Thymus (tissue), 11 donors: ENCODE measurements at regions not wholly inside any gene's neighbourhood (a gene's known extent, or its start where the extent isn't known, plus 50 kb on each side); places are given as distances from the start of the nearest gene placed in this dataset.
A peak's percentile ranks its signal among the peaks of the same experiment; 100 is the strongest.

Experiments
- DNase-seq, 9 donors: peaks; one replicate each; pipeline ENCODE4 v3.0.0-alpha.2; 2013; ENCODE audit warnings: low spot score in 9 of 9, low read depth in 6 of 9, missing footprints in 1 of 9
- H3K27ac ChIP-seq, 2 donors: one replicate each; pipeline ENCODE4 v1.5.1; 2013; ENCODE audit warnings: control low read depth in 1 of 2, low read depth in 1 of 2, low read length in 1 of 2, mild to moderate bottlenecking in 1 of 2, moderate library complexity in 1 of 2
- H3K27me3 ChIP-seq, 2 donors: one replicate each; pipeline ENCODE4 v1.5.1; 2013; ENCODE audit warnings: low read length in 1 of 2; ENCODE audit not compliant: control insufficient read depth in 2 of 2, insufficient read depth in 1 of 2
- H3K36me3 ChIP-seq, 2 donors: one replicate each; pipeline ENCODE4 v1.5.1; 2013; ENCODE audit warnings: low read length in 1 of 2, mild to moderate bottlenecking in 1 of 2, moderate library complexity in 1 of 2; ENCODE audit not compliant: control insufficient read depth in 2 of 2, insufficient read depth in 2 of 2
- H3K4me1 ChIP-seq, 2 donors: one replicate each; pipeline ENCODE4 v1.5.1; 2013; ENCODE audit warnings: low read length in 2 of 2; ENCODE audit not compliant: control insufficient read depth in 2 of 2, insufficient read depth in 2 of 2
- H3K4me3 ChIP-seq, 2 donors: one replicate each; pipeline ENCODE4 v1.5.1; 2013; ENCODE audit warnings: low read length in 2 of 2, control low read depth in 1 of 2, mild to moderate bottlenecking in 1 of 2
- H3K9me3 ChIP-seq, 2 donors: one replicate each; pipeline ENCODE4 v1.5.1; 2013; ENCODE audit warnings: low read length in 1 of 2, mild to moderate bottlenecking in 1 of 2; ENCODE audit not compliant: control insufficient read depth in 2 of 2, insufficient read depth in 1 of 2
- WGBS: extraction: QIAGEN DNeasy Blood & Tissue Kit; methylation state at CpG from one replicate; pipeline ENCODE4 v1.1.7; 2013; 5-methylcytosine and 5-hydroxymethylcytosine counted together
- donor health status: healthy.

DNA sequence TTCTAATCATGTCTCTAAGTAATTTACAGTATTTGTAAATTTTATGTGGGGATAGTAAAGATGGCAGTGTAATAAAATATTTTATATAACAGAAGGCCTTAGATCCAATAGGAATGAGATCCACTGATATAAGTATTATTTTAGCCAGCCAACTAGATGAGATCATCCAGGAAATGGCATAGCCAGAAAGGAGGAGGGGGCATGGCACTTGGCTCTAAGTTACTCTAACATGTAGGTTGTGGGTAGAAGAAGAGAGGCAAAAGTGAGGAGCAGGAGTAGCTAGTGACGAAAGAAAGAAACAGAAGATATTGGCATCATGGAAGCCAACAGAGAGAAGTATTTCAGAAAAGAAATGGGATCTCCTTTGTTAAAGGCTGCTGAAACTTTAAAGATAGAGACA is 426.1 kb downstream of the PTPRC start:
- no peak overlapping the region for H3K4me3 ChIP-seq
- no peaks in the 10 kb centered on the region for H3K9me3 ChIP-seq
- no peaks in the 10 kb centered on the region for H3K27me3 ChIP-seq
- DNase-seq = peak in 1 of 9 donors; percentile 42
- 91% methylated on average over 1 of the region's 1 CpG for WGBS
- peaks cover 0 to 2% of the 10 kb centered on the region in 2 donors for H3K4me1 ChIP-seq
- H3K27ac ChIP-seq = peak overlapping the region in 1 of 2 donors; percentile 39
- H3K36me3 ChIP-seq = peaks cover 0 to 20% of the 10 kb centered on the region in 2 donors

GRCh38 chr1:199067483-199067882 is 428.6 kb downstream of the PTPRC start:
- H3K4me3 ChIP-seq = no peak overlapping the region
- DNase-seq = no peak
- no peak overlapping the region for H3K27ac ChIP-seq
- H3K9me3 ChIP-seq = no peaks in the 10 kb centered on the region
- 91% methylated on average over 2 of the region's 2 CpGs for WGBS
- H3K36me3 ChIP-seq = peaks cover 0 to 16% of the 10 kb centered on the region in 2 donors
- no peaks in the 10 kb centered on the region for H3K27me3 ChIP-seq
- H3K4me1 ChIP-seq = peaks cover 0 to 2% of the 10 kb centered on the region in 2 donors

GRCh38 chr1:199071080-199071479 is 432.2 kb downstream of the PTPRC start:
- 99% methylated on average over 2 of the region's 2 CpGs for WGBS
- Histone ChIP-seq H3K36me3 (peaks cover 0 to 14% of the 10 kb centered on the region in 2 donors), H3K9me3 (no peaks in the 10 kb centered on the region), H3K4me1 (peaks cover 0 to 2% of the 10 kb centered on the region in 2 donors), H3K27me3 (no peaks in the 10 kb centered on the region), H3K4me3 (no peak overlapping the region), H3K27ac (no peak overlapping the region)
- DNase-seq = no peak

DNA sequence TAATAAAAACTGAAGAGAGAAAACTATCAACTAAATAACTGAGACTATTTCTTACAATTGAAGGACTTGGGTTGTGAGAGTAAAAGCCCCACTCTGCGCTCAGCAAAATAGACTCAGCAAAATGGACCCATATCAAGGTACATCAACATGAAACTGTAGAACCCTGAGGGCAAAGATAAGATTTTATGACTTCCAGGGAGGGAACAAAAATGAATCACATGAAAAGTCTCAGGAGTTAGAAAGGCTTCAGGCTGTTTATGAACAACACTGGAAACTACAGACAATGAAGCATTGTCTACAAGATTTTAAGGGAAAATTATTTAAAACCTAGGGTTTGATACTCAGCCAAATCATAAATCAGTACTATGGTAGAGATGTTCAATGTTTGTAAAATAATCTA is 434.3 kb downstream of the PTPRC start:
- DNase-seq = no peak
- Histone ChIP-seq H3K27ac (peak overlapping the region in 1 of 2 donors; percentile 26), H3K9me3 (no peaks in the 10 kb centered on the region), H3K36me3 (peaks cover 0 to 18% of the 10 kb centered on the region in 2 donors), H3K4me1 (peaks cover 0 to 2% of the 10 kb centered on the region in 2 donors), H3K27me3 (no peaks in the 10 kb centered on the region), H3K4me3 (no peak overlapping the region)
- WGBS = 99% methylated on average over 1 of the region's 1 CpG

DNA sequence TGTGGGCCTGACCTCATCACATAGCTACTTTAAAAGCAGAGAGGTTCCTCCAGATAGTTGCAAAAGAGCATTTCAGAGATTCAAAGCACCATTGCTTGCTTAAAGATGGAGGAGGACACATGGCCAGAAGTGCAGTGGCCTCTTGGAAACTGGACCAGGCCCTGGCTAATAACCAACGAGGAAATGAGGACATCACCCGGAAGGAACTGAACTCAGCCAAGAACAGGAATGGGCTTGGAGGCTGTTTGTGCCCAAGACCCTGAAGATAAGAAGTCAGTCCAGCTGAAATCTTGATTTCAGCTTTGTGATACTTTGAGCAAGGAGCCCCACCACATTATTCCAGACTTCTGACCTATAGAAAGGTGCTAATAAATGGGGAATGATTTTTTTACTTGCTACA is 437.0 kb downstream of the PTPRC start:
- H3K4me1 ChIP-seq = no peaks in the 10 kb centered on the region
- 96% methylated on average over 2 of the region's 2 CpGs for WGBS
- H3K27ac ChIP-seq = no peak overlapping the region
- peaks cover 0 to 18% of the 10 kb centered on the region in 2 donors for H3K36me3 ChIP-seq
- no peak for DNase-seq
- no peaks in the 10 kb centered on the region for H3K27me3 ChIP-seq
- no peak overlapping the region for H3K4me3 ChIP-seq
- H3K9me3 ChIP-seq = no peaks in the 10 kb centered on the region

- 94% methylated on average over 1 of the region's 1 CpG for WGBS
- Histone ChIP-seq H3K9me3 (no peaks in the 10 kb centered on the region), H3K27me3 (no peaks in the 10 kb centered on the region), H3K36me3 (peaks cover 0 to 15% of the 10 kb centered on the region in 2 donors), H3K4me1 (peaks cover 3 to 13% of the 10 kb centered on the region in 2 donors), H3K4me3 (no peak overlapping the region), H3K27ac (no peak overlapping the region)
- no peak for DNase-seq
Observed at GRCh38 chr1:199079994-199080393, 441.2 kb downstream of the PTPRC start.

DNA sequence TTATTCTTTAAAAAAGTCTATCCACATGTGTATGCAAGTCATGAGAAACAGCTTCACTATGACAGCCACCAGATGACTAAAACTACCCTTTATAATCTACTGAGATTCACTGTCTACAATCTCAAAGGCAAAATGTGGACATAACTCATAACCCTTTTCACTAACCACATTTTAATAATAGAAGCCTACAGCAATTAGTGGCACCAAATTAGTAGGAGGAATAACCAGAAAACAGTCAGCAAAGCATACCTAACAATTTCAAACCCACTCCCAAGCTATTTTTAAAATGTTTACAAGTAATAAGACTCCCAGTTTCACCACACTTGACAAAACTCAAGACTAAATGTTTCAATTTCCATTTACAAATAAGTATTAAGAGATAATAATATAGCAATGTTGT is 442.9 kb downstream of the PTPRC start:
- Histone ChIP-seq H3K4me1 (peaks cover 3 to 13% of the 10 kb centered on the region in 2 donors), H3K27ac (no peak overlapping the region), H3K9me3 (no peaks in the 10 kb centered on the region), H3K36me3 (peaks cover 0 to 4% of the 10 kb centered on the region in 2 donors), H3K27me3 (no peaks in the 10 kb centered on the region), H3K4me3 (no peak overlapping the region)
- no peak for DNase-seq

GRCh38 chr1:199082778-199083389 is 444.0 kb downstream of the PTPRC start:
- no peak overlapping the region for H3K4me3 ChIP-seq
- H3K27me3 ChIP-seq = no peaks in the 10 kb centered on the region
- H3K4me1 ChIP-seq = peaks cover 3 to 13% of the 10 kb centered on the region in 2 donors
- H3K36me3 ChIP-seq = peaks cover 0 to 9% of the 10 kb centered on the region in 2 donors
- peak overlapping the region in 1 of 2 donors; percentile 21 for H3K27ac ChIP-seq
- DNase-seq = no peak
- no peaks in the 10 kb centered on the region for H3K9me3 ChIP-seq
- 93% methylated on average over 5 of the region's 5 CpGs for WGBS

DNA sequence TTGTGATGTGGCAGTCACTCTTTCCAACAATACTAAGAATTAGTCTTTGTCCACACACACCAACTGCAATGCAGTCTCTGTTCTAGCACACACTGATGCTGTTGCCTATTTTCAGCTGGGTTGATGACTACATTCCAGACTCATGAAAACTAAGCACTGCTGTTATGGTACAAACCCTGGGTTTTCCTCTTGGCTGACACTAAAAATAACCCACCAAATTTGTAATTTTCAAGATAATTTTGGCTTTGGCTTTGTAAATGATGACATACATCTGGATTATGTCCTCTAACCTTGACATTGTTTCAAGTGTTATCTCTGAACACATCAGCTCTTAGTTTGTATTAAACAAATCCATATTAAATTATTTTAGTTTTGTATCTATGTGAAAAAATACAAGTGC is 444.8 kb downstream of the PTPRC start:
- Histone ChIP-seq H3K27ac (no peak overlapping the region), H3K36me3 (peaks cover 0 to 9% of the 10 kb centered on the region in 2 donors), H3K4me1 (peaks cover 3 to 13% of the 10 kb centered on the region in 2 donors), H3K9me3 (no peaks in the 10 kb centered on the region), H3K4me3 (no peak overlapping the region), H3K27me3 (no peaks in the 10 kb centered on the region)
- no peak for DNase-seq
